Mesendoderm (in vitro differentiated cells): ENCODE measurements at regions not wholly inside any gene's neighbourhood (a gene's known extent, or its start where the extent isn't known, plus 50 kb on each side); places are given as distances from the start of the nearest gene placed in this dataset.

Experiments
- DNase-seq: peaks from one replicate; pipeline ENCODE4 v3.0.0; 2013
- H2AK5ac ChIP-seq: 2 replicates; pipeline ENCODE4 v1.6.1; 2013; ENCODE audit warnings: low read length, inconsistent platforms
- H2BK120ac ChIP-seq: 2 replicates; pipeline ENCODE4 v1.6.1; 2013; ENCODE audit warnings: low read depth, mild to moderate bottlenecking, low read length, moderate library complexity, mixed read lengths
- H2BK15ac ChIP-seq: replicated peaks from 2 replicates; pipeline ENCODE4 v1.6.1; 2013; ENCODE audit warnings: low read depth, mild to moderate bottlenecking, moderate library complexity
- H2BK5ac ChIP-seq: 2 replicates; pipeline ENCODE4 v1.6.1; 2013; ENCODE audit warnings: low read length, inconsistent platforms
- H3K18ac ChIP-seq: 2 replicates; pipeline ENCODE4 v1.6.1; 2013; ENCODE audit warnings: mild to moderate bottlenecking, low read length, mixed read lengths
- H3K23ac ChIP-seq: one replicate; pipeline ENCODE4 v1.6.1; 2013; ENCODE audit warnings: low read length
- H3K27ac ChIP-seq: 2 replicates; pipeline ENCODE4 v1.5.1; 2013; ENCODE audit warnings: low read depth, mild to moderate bottlenecking, inconsistent platforms, low read length, moderate library complexity
- H3K27me3 ChIP-seq: 2 replicates; pipeline ENCODE4 v1.6.1; 2013; ENCODE audit warnings: low read length, control low read depth, mild to moderate bottlenecking, inconsistent platforms; ENCODE audit not compliant: insufficient read depth, poor library complexity
- H3K36me3 ChIP-seq: 2 replicates; pipeline ENCODE4 v1.6.1; 2013; ENCODE audit warnings: low read length, inconsistent platforms; ENCODE audit not compliant: control insufficient read depth, insufficient read depth
- H3K4ac ChIP-seq: one replicate; pipeline ENCODE4 v1.6.1; 2013; ENCODE audit warnings: low read depth, mild to moderate bottlenecking, low read length, moderate library complexity
- H3K4me1 ChIP-seq: 2 replicates; pipeline ENCODE4 v1.6.1; 2013; ENCODE audit warnings: low read depth, low read length, inconsistent platforms; ENCODE audit not compliant: control insufficient read depth
- H3K4me2 ChIP-seq: 2 replicates; pipeline ENCODE4 v1.6.1; 2013; ENCODE audit warnings: low read length
- H3K4me3 ChIP-seq: 2 replicates; pipeline ENCODE4 v1.5.1; 2013; ENCODE audit warnings: mild to moderate bottlenecking, low read length
- H3K56ac ChIP-seq: one replicate; pipeline ENCODE4 v1.6.1; 2013; ENCODE audit warnings: low read length
- H3K79me1 ChIP-seq: 2 replicates; pipeline ENCODE4 v1.6.1; 2013; ENCODE audit warnings: low read length, inconsistent platforms
- H3K79me2 ChIP-seq: 2 replicates; pipeline ENCODE4 v1.6.1; 2013; ENCODE audit warnings: mild to moderate bottlenecking, low read length; ENCODE audit not compliant: control insufficient read depth, insufficient read depth
- H3K9ac ChIP-seq: 2 replicates; pipeline ENCODE4 v1.6.1; 2013; ENCODE audit warnings: low read length, inconsistent platforms
- H4K5ac ChIP-seq: one replicate; pipeline ENCODE4 v1.6.1; 2013; ENCODE audit warnings: low read length
- H4K8ac ChIP-seq: one replicate; pipeline ENCODE4 v1.6.1; 2013; ENCODE audit warnings: low read depth, mild to moderate bottlenecking, control low read depth, low read length, moderate library complexity
- WGBS: extraction: QIAGEN DNeasy Blood & Tissue Kit; methylation state at CpG from one replicate; pipeline ENCODE4 v1.1.7; 2013; ENCODE audit warnings: low lambda C conversion rate, missing lambda C conversion rate; ENCODE audit not compliant: insufficient coverage; ENCODE audit errors: extremely low coverage; 5-methylcytosine and 5-hydroxymethylcytosine counted together

- H3K23ac ChIP-seq = no peak overlapping the region
Measured at GRCh38 chr20:37598100-37598543, 70.4 kb upstream of the BLCAP start.

DNA sequence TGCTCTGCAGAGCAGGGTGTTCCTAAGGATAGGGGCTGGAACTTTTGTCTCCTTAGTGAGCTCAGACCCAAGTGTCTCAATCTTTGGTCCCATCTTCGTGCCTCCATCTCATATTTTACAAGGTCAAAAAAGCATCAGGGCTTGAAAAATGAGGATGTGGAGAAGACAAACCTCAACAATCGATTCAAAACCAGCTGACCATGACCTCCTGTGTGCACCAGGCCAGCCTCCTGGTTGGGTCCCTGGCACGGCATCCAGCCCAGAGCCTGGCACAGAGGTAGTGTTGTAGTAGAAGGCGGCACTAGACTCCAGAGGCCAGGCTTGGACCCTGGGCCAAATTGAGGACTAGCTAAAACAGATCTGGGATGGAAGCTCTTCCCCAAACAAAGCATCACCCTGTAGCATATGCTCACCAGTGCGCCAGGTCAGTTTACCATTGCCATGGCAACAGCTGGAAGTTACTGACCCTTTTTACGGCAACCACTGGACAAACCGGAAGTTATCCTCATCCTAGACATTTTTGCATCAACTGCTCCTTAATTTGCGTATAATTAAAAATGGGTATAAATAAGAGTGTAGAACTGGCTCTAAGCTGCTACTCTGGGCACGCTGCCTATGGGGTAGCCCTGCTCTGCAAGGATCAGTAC lies 69.3 kb upstream of the BLCAP start:
- Histone ChIP-seq H2BK5ac (no peak overlapping the region), H3K4me2 (no peak overlapping the region), H4K8ac (no peak overlapping the region), H2BK15ac (no peak overlapping the region), H3K79me2 (no peaks in the 10 kb centered on the region), H2BK120ac (no peak overlapping the region), H3K4me1 (no peaks in the 10 kb centered on the region), H3K36me3 (no peaks in the 10 kb centered on the region), H2AK5ac (no peak overlapping the region), H4K5ac (no peak overlapping the region), H3K23ac (no peak overlapping the region), H3K56ac (no peak overlapping the region), H3K18ac (no peak overlapping the region), H3K27ac (no peak overlapping the region), H3K27me3 (no peaks in the 10 kb centered on the region), H3K4me3 (no peak overlapping the region), H3K79me1 (no peaks in the 10 kb centered on the region), H3K9ac (no peak overlapping the region), H3K4ac (no peak overlapping the region)
- no CpG with 5 or more reads among the region's 9 CpGs for WGBS
- no peak for DNase-seq

More at GRCh38 chr20:37598100-37598543, 70.4 kb upstream of the BLCAP start:
- Histone ChIP-seq H2BK120ac (no peak overlapping the region), H3K36me3 (no peaks in the 10 kb centered on the region), H3K4me1 (no peaks in the 10 kb centered on the region), H3K9ac (no peak overlapping the region), H4K5ac (no peak overlapping the region), H3K27ac (no peak overlapping the region), H3K79me2 (no peaks in the 10 kb centered on the region), H3K27me3 (no peaks in the 10 kb centered on the region), H3K4ac (no peak overlapping the region), H3K18ac (no peak overlapping the region), H3K79me1 (no peaks in the 10 kb centered on the region), H3K4me2 (peak overlapping the region; percentile 8), H2BK5ac (no peak overlapping the region), H4K8ac (no peak overlapping the region), H3K56ac (peak overlapping the region; percentile 18), H2AK5ac (no peak overlapping the region), H2BK15ac (no peak overlapping the region), H3K4me3 (no peak overlapping the region)
- no CpG with 5 or more reads among the region's 24 CpGs for WGBS
- peak; percentile 50 for DNase-seq

- no peak overlapping the region for H2BK120ac ChIP-seq
- no peaks in the 10 kb centered on the region for H3K4me1 ChIP-seq
- no peak for DNase-seq
- H3K4me3 ChIP-seq = no peak overlapping the region
- H3K79me2 ChIP-seq = no peaks in the 10 kb centered on the region
- no peaks in the 10 kb centered on the region for H3K79me1 ChIP-seq
- no peak overlapping the region for H3K9ac ChIP-seq
- H4K8ac ChIP-seq = no peak overlapping the region
- no peak overlapping the region for H3K27ac ChIP-seq
- no peaks in the 10 kb centered on the region for H3K27me3 ChIP-seq
- H3K18ac ChIP-seq = no peak overlapping the region
- H2AK5ac ChIP-seq = no peak overlapping the region
- H2BK15ac ChIP-seq = no peak overlapping the region
- H3K56ac ChIP-seq = no peak overlapping the region
- no peak overlapping the region for H3K4me2 ChIP-seq
- no peaks in the 10 kb centered on the region for H3K36me3 ChIP-seq
- H4K5ac ChIP-seq = no peak overlapping the region
- no peak overlapping the region for H3K23ac ChIP-seq
- no peak overlapping the region for H2BK5ac ChIP-seq
- H3K4ac ChIP-seq = no peak overlapping the region
- no CpG with 5 or more reads among the region's 5 CpGs for WGBS
Measured at GRCh38 chr20:37596168-37596567, 68.5 kb upstream of the BLCAP start.

DNA sequence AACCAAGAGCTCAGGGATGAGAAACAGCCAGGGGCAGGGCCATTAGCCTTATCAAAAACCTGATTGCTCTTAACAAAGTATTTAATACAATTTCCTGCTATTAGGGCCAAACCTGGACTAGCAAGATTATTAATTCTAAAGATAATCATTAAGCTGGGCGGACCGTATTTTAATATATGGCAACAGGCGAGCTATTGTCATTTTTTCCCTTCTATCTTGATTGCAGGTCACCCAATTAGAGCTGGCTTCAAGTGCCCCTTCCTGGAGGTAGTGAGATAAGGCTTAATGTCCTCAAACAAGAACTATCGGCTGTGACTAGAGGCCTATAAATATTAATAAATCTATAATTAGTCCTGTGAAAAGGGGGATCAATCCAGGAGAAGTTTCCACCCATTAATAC lies 66.0 kb upstream of the BLCAP start:
- H3K56ac ChIP-seq = no peak overlapping the region
- H2BK120ac ChIP-seq = no peak overlapping the region
- H3K79me2 ChIP-seq = no peaks in the 10 kb centered on the region
- H3K18ac ChIP-seq = no peak overlapping the region
- no peaks in the 10 kb centered on the region for H3K79me1 ChIP-seq
- H3K27me3 ChIP-seq = no peaks in the 10 kb centered on the region
- H3K4ac ChIP-seq = no peak overlapping the region
- no peak overlapping the region for H2BK5ac ChIP-seq
- no peak overlapping the region for H3K9ac ChIP-seq
- no CpG with 5 or more reads among the region's 4 CpGs for WGBS
- H2AK5ac ChIP-seq = no peak overlapping the region
- H3K36me3 ChIP-seq = no peaks in the 10 kb centered on the region
- no peak overlapping the region for H3K27ac ChIP-seq
- no peak overlapping the region for H3K4me2 ChIP-seq
- no peaks in the 10 kb centered on the region for H3K4me1 ChIP-seq
- H2BK15ac ChIP-seq = no peak overlapping the region
- H4K5ac ChIP-seq = no peak overlapping the region
- H3K4me3 ChIP-seq = no peak overlapping the region
- no peak overlapping the region for H3K23ac ChIP-seq
- no peak overlapping the region for H4K8ac ChIP-seq
- no peak for DNase-seq

GRCh38 chr20:37590938-37591490 lies 63.3 kb upstream of the BLCAP start:
- no CpG with 5 or more reads among the region's 10 CpGs for WGBS
- no peak overlapping the region for H3K4ac ChIP-seq

GRCh38 chr20:37586078-37586477 lies 58.4 kb upstream of the BLCAP start:
- Histone ChIP-seq H3K79me1 (no peaks in the 10 kb centered on the region), H2BK5ac (no peak overlapping the region), H3K9ac (no peak overlapping the region), H3K23ac (no peak overlapping the region), H4K8ac (no peak overlapping the region), H3K56ac (no peak overlapping the region), H3K27ac (no peak overlapping the region), H2AK5ac (no peak overlapping the region), H3K18ac (no peak overlapping the region), H4K5ac (no peak overlapping the region), H3K4me1 (no peaks in the 10 kb centered on the region), H3K4me2 (no peak overlapping the region), H3K4ac (no peak overlapping the region), H2BK15ac (no peak overlapping the region), H3K27me3 (no peaks in the 10 kb centered on the region), H3K4me3 (no peak overlapping the region), H2BK120ac (no peak overlapping the region), H3K36me3 (no peaks in the 10 kb centered on the region), H3K79me2 (no peaks in the 10 kb centered on the region)
- DNase-seq = no peak
- no CpG with 5 or more reads among the region's 2 CpGs for WGBS

More at GRCh38 chr20:37590938-37591490, 63.3 kb upstream of the BLCAP start:
- no peaks in the 10 kb centered on the region for H3K36me3 ChIP-seq
- no peak overlapping the region for H3K56ac ChIP-seq
- H3K9ac ChIP-seq = no peak overlapping the region
- H2BK120ac ChIP-seq = no peak overlapping the region
- H3K79me2 ChIP-seq = no peaks in the 10 kb centered on the region
- no peak overlapping the region for H3K27ac ChIP-seq
- no peak overlapping the region for H2BK15ac ChIP-seq
- no peak overlapping the region for H3K18ac ChIP-seq
- H4K5ac ChIP-seq = no peak overlapping the region
- H2BK5ac ChIP-seq = no peak overlapping the region
- no peak overlapping the region for H3K4me3 ChIP-seq
- H3K27me3 ChIP-seq = no peaks in the 10 kb centered on the region
- H2AK5ac ChIP-seq = no peak overlapping the region
- H3K79me1 ChIP-seq = no peaks in the 10 kb centered on the region
- H4K8ac ChIP-seq = no peak overlapping the region
- no peaks in the 10 kb centered on the region for H3K4me1 ChIP-seq
- H3K23ac ChIP-seq = peak overlapping the region; percentile 39
- H3K4me2 ChIP-seq = no peak overlapping the region
- no peak for DNase-seq
